ENCODE measurements at regions not wholly inside any gene's neighbourhood (a gene's known extent, or its start where the extent isn't known, plus 50 kb on each side); places are given as distances from the start of the nearest gene placed in this dataset.
"Not testable (repeated sequence)": the region's sequence is repeated elsewhere in the genome, so short reads cannot be mapped to it uniquely, and the experiment has no call there.

- DNase-seq = not testable (repeated sequence)
Observed at GRCh38 chr10:8347614-8348013, 293.1 kb downstream of the GATA3 start.

GRCh38 chr10:8349610-8350249, 295.2 kb downstream of the GATA3 start:
- peak in 1 of 5 experiments; percentile 80 for DNase-seq

- DNase-seq = peak in 1 of 5 experiments; percentile 62
Observed at GRCh38 chr10:8350250-8350967, 295.9 kb downstream of the GATA3 start.

- peak in 1 of 5 experiments; percentile 67 for DNase-seq
Observed at GRCh38 chr10:8352171-8353075, 297.9 kb downstream of the GATA3 start.

GRCh38 chr10:8356283-8356682, 301.8 kb downstream of the GATA3 start:
- no peak for DNase-seq

GRCh38 chr10:8359467-8359866, 305.0 kb downstream of the GATA3 start:
- no peak for DNase-seq

- peak in 2 of 5 experiments; percentile 40 to 97 for DNase-seq
Observed at GRCh38 chr10:8360365-8360764, 305.9 kb downstream of the GATA3 start.

GRCh38 chr10:8360814-8361509, 306.5 kb downstream of the GATA3 start:
- peak in 1 of 5 experiments; percentile 71 for DNase-seq

GRCh38 chr10:8361510-8361844, 307.0 kb downstream of the GATA3 start:
- DNase-seq = peak in 1 of 5 experiments; percentile 85

GRCh38 chr10:8365935-8366911, 311.7 kb downstream of the GATA3 start:
- peak; percentile 15 to 90 (median 49) for DNase-seq

GRCh38 chr10:8367672-8368411, 313.4 kb downstream of the GATA3 start:
- DNase-seq = peak in 1 of 5 experiments; percentile 83

GRCh38 chr10:8369666-8370065, 315.2 kb downstream of the GATA3 start:
- peak in 1 of 5 experiments; percentile 85 for DNase-seq

- DNase-seq = no peak
Observed at GRCh38 chr10:8374334-8374733, 319.8 kb downstream of the GATA3 start.

- no peak for DNase-seq
Observed at GRCh38 chr10:8375137-8375536, 320.6 kb downstream of the GATA3 start.

- DNase-seq = no peak
Observed at GRCh38 chr10:8378198-8378983, 323.9 kb downstream of the GATA3 start.

GRCh38 chr10:8379906-8380832, 325.7 kb downstream of the GATA3 start:
- no peak for DNase-seq

- no peak for DNase-seq
Observed at GRCh38 chr10:8380833-8381496, 326.5 kb downstream of the GATA3 start.

GRCh38 chr10:8386781-8387180, 332.3 kb downstream of the GATA3 start:
- no peak for DNase-seq

Data from T-helper 2 cell (primary cell).